GM12875 (cell line): ENCODE measurements at regions not wholly inside any gene's neighbourhood (a gene's known extent, or its start where the extent isn't known, plus 50 kb on each side); places are given as distances from the start of the nearest gene placed in this dataset.

Source experiments
- H3K4me3 ChIP-seq: one replicate; pipeline ENCODE4 v1.5.1; 2011; ENCODE audit warnings: low read depth, low read length, control low read depth
- CTCF ChIP-seq: IDR thresholded peaks from 2 replicates; pipeline ENCODE4 v1.5.1; 2011; ENCODE audit warnings: low read depth, mild to moderate bottlenecking, control low read depth, inconsistent platforms, low read length, moderate library complexity, borderline replicate concordance; ENCODE audit not compliant: insufficient read depth

GRCh38 chr9:86653466-86653865 lies 293.8 kb downstream of the GAS1 start:
- no peak for TF ChIP-seq CTCF
- no peak overlapping the region for H3K4me3 ChIP-seq

DNA sequence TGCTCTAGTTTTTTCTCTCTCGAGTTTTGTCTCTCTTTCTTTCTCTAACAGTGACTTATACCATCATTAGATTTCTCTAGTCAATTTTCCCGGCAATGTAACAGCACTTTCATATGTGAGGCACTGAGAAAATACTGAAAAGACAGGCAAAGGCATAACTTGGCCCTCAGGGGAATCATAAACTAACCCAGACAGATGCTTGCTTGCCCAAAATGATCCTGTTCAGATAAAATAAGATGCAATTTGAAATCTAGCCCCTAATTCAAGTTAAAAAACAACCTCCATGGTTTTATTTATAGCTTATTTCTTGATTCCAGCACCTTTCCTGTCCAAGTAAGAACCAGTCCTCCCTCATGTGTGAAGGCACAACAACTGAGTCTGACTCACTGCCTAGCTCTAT lies 294.6 kb downstream of the GAS1 start:
- no peak for TF ChIP-seq CTCF
- H3K4me3 ChIP-seq, result no peak overlapping the region

GRCh38 chr9:86649913-86650312 lies 295.7 kb upstream of the TUT7 start:
- TF ChIP-seq CTCF, result no peak
- no peak overlapping the region for H3K4me3 ChIP-seq

DNA sequence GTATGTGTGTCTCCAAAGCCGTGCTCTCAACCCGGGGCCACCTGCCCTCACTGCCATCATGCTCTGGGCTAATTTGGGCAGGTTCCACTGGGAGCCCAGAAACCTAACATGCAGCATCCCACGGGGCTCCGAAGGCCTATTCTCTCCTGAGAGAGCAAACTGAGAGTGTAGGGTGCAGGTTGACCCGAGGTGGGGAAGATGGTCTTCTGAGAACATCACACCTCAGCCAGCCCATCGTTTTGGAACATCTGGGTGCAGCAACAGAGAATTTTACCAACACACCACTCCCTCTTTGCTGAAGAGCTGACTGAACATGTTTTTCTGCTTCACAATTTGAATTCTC lies 294.6 kb upstream of the TUT7 start:
- TF ChIP-seq CTCF, result no peak
- no peak overlapping the region for H3K4me3 ChIP-seq

DNA sequence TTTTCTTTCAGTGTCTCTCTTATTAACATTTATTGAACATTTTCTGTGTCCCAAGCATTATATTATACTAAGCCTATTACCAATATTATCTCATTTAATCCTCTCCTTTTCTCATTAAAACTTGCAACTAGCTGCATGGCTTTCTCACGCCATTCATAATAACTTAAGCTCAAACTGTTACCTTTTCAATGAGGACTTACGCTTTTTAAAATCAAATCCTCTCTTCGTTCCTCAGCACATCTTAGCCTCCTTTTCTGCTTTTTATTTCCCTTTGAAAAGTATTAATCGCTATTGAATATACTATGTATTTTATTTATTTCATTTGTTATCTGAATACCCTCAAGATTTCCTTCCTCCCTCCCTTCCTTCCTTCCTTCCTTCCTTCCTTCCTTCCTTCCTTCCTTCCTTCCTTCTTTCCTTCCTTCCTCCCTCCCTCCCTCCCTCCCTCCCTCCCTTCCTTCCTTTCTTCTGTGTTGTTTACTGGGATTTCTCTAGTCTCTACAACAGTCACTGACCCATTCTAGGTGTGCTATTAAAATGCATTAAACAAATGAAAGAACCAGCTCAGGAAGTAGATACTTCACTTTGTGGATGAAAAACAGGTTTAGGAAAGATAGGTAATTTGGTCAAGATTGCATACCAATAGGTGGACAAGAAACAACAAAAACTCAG lies 294.1 kb upstream of the TUT7 start:
- H3K4me3 ChIP-seq, result no peak overlapping the region
- no peak for TF ChIP-seq CTCF

GRCh38 chr9:86645303-86645702 lies 291.1 kb upstream of the TUT7 start:
- no peak overlapping the region for H3K4me3 ChIP-seq
- no peak for TF ChIP-seq CTCF

GRCh38 chr9:86644675-86645034 lies 290.4 kb upstream of the TUT7 start:
- H3K4me3 ChIP-seq, result no peak overlapping the region
- TF ChIP-seq CTCF, result no peak
